ENCODE measurements at regions not wholly inside any gene's neighbourhood (a gene's known extent, or its start where the extent isn't known, plus 50 kb on each side); places are given as distances from the start of the nearest gene placed in this dataset.

DNA sequence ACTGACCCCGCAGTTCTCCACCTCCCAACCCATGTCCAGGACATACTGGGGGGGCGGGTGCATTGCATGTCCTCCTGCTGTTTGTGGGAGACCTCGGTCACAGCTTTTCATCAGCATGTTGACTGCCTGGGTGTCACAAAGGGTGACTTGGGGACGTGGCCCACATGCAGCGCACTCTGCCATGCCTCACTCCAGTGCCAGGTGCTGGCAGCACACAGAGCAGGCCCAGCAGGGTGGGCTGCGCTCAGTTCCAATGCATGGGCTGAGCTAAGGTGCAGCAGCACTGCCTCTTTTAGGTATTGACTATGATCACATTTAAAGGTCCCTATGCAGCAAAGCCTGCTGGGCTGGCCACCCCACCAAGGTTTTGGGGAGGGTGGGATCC lies 261.9 kb upstream of the SALL3 start:
- CTCF ChIA-PET: interaction anchor here (0.6 kb wide), 1 partner anchor 265 kb away, joined by 4 read pairs; no protein-coding TSS in a partner anchor
- no peak for DNase-seq (ENCODE audit: unreplicated experiment)
- POLR2A ChIA-PET: no interaction called here
- no peaks in the 10 kb centered on the region for H3K4me1 Mint-ChIP-seq (ENCODE audit: insufficient read depth, unreplicated experiment)
- intact Hi-C loops (cut with micrococcal nuclease): no loop called here
- H3K9me3 Mint-ChIP-seq (ENCODE audit: unreplicated experiment): peaks cover 17% of the 10 kb centered on the region
- H3K27ac Mint-ChIP-seq (ENCODE audit: low read depth, unreplicated experiment): no peak overlapping the region
- no TSS peak for BruUV-seq (replicated peaks)
- TF ChIP-seq, protein P1, sequence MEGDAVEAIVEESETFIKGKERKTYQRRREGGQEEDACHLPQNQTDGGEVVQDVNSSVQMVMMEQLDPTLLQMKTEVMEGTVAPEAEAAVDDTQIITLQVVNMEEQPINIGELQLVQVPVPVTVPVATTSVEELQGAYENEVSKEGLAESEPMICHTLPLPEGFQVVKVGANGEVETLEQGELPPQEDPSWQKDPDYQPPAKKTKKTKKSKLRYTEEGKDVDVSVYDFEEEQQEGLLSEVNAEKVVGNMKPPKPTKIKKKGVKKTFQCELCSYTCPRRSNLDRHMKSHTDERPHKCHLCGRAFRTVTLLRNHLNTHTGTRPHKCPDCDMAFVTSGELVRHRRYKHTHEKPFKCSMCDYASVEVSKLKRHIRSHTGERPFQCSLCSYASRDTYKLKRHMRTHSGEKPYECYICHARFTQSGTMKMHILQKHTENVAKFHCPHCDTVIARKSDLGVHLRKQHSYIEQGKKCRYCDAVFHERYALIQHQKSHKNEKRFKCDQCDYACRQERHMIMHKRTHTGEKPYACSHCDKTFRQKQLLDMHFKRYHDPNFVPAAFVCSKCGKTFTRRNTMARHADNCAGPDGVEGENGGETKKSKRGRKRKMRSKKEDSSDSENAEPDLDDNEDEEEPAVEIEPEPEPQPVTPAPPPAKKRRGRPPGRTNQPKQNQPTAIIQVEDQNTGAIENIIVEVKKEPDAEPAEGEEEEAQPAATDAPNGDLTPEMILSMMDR (IDR thresholded peaks at IDR 0.05; ENCODE audit: unreplicated experiment): no peak
- H3K36me3 Mint-ChIP-seq (ENCODE audit: insufficient read depth, unreplicated experiment): no peaks in the 10 kb centered on the region
- no peaks in the 10 kb centered on the region for H3K27me3 Mint-ChIP-seq (ENCODE audit: insufficient read depth, unreplicated experiment)
- no peak overlapping the region for H3K4me3 Mint-ChIP-seq (ENCODE audit: unreplicated experiment)

DNA sequence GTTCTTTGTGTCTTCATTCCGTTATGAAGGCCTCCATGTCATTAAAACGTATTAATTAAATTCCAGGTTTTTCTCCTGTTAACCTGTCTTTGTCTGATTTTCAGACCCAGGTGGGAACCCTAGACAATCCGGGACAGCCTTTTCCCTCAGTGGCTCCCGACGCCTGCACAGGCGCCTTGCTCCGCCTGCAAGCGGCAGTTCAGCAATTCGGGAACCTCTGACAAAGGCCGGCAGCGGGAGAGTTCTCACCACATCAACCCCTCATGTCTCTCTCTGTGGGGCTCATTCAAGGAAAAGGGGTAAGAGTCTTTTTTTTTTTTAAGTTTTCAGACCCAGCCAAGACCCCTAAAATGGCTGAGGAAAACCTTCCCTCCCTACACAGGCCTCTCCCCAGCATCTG lies 259.8 kb upstream of the SALL3 start:
- POLR2A ChIA-PET: no interaction called here
- CTCF ChIA-PET: no interaction called here
- DNase-seq (ENCODE audit: unreplicated experiment): no peak
- intact Hi-C loops (cut with micrococcal nuclease): no loop called here
- H3K27me3 Mint-ChIP-seq (ENCODE audit: insufficient read depth, unreplicated experiment): no peaks in the 10 kb centered on the region
- no TSS peak for BruUV-seq (replicated peaks)
- H3K4me1 Mint-ChIP-seq (ENCODE audit: insufficient read depth, unreplicated experiment): no peaks in the 10 kb centered on the region
- H3K36me3 Mint-ChIP-seq (ENCODE audit: insufficient read depth, unreplicated experiment): no peaks in the 10 kb centered on the region
- H3K4me3 Mint-ChIP-seq (ENCODE audit: unreplicated experiment): no peak overlapping the region
- H3K27ac Mint-ChIP-seq (ENCODE audit: low read depth, unreplicated experiment): no peak overlapping the region
- peaks cover 8% of the 10 kb centered on the region for H3K9me3 Mint-ChIP-seq (ENCODE audit: unreplicated experiment)
- TF ChIP-seq, protein P1 (IDR thresholded peaks at IDR 0.05; ENCODE audit: unreplicated experiment): no peak

DNA sequence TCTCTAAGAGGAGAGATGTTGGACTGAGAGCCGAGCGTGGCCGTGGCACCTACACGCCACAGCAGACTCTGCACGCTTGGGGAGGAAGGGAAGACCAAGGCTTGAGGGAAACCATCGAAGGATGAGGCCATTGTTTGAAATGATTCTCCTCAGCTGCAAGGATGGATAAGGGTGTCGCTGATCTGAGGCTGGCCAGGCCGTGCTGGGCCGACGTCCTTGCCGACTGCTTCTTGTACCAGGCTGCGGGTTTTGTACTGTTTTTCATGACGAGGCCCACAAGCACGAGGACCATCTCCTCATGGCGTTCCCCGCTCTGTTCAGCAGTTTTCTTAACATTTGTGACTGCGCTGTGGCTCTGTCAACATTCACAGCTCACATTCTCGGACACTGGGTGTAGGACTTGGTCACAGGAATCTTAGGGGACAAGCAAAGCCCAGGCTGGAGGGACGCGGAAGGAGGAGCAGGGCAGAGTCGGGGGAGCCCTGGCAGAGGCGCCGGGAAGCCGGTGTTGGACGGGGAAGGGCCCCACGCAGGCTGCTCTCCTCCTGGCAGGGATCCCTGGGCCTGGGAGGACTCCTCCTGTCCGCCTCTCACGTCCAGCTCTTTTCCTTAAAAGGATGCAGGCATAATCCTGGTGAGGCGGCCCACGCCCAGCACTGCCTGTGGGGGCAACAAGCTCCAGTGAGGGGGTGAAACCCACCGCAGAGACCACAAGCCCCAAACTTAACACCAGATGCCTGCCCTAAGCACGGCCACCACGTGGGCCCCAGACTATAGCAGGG lies 259.0 kb upstream of the SALL3 start:
- no peak for DNase-seq (ENCODE audit: unreplicated experiment)
- TF ChIP-seq, protein P1 (IDR thresholded peaks at IDR 0.05; ENCODE audit: unreplicated experiment): no peak
- no TSS peak for BruUV-seq (replicated peaks)
- no peak overlapping the region for H3K4me3 Mint-ChIP-seq (ENCODE audit: unreplicated experiment)
- H3K4me1 Mint-ChIP-seq (ENCODE audit: insufficient read depth, unreplicated experiment): no peaks in the 10 kb centered on the region
- POLR2A ChIA-PET: no interaction called here
- H3K27me3 Mint-ChIP-seq (ENCODE audit: insufficient read depth, unreplicated experiment): no peaks in the 10 kb centered on the region
- H3K27ac Mint-ChIP-seq (ENCODE audit: low read depth, unreplicated experiment): no peak overlapping the region
- H3K9me3 Mint-ChIP-seq (ENCODE audit: unreplicated experiment): peaks cover 7% of the 10 kb centered on the region
- CTCF ChIA-PET: no interaction called here
- intact Hi-C loops (cut with micrococcal nuclease): no loop called here
- H3K36me3 Mint-ChIP-seq (ENCODE audit: insufficient read depth, unreplicated experiment): no peaks in the 10 kb centered on the region

DNA sequence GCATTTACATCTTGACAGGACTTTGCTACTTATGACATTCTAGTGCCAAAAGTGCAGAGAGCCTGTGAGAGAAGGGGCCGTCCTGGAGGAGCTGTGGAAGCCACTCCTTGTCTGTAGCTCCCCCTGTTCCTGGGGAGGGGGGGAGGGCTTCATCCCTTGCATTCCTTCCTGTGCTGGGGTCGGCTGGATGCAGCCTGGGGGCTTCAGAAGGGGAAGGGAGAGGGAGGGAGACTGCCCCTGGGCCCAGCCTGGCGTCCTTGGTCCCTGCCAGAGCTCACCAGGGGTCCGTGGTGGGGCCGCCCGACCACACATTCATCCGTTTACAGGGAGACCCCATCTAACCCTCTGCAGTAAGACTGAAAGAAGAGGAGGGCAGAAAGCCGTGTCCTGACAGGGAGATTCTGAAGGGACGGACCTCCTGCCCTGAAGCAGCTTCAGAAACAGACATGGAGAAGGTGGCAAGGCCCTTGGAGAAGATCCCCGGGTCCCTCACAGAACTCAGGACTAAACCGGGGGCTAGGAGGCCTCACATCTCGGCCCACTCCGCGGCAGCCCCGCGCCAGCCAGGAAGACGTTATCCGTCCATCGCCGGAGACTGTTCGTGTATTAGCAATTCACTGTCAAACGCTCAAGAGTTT lies 258.3 kb upstream of the SALL3 start:
- no peaks in the 10 kb centered on the region for H3K27me3 Mint-ChIP-seq (ENCODE audit: insufficient read depth, unreplicated experiment)
- TF ChIP-seq, protein P1 (IDR thresholded peaks at IDR 0.05; ENCODE audit: unreplicated experiment): no peak
- H3K4me1 Mint-ChIP-seq (ENCODE audit: insufficient read depth, unreplicated experiment): no peaks in the 10 kb centered on the region
- intact Hi-C loops (cut with micrococcal nuclease): no loop called here
- DNase-seq (ENCODE audit: unreplicated experiment): no peak
- H3K9me3 Mint-ChIP-seq (ENCODE audit: unreplicated experiment): peaks cover 7% of the 10 kb centered on the region
- no peak overlapping the region for H3K4me3 Mint-ChIP-seq (ENCODE audit: unreplicated experiment)
- no peak overlapping the region for H3K27ac Mint-ChIP-seq (ENCODE audit: low read depth, unreplicated experiment)
- POLR2A ChIA-PET: no interaction called here
- CTCF ChIA-PET: no interaction called here
- H3K36me3 Mint-ChIP-seq (ENCODE audit: insufficient read depth, unreplicated experiment): no peaks in the 10 kb centered on the region
- no TSS peak for BruUV-seq (replicated peaks)

Data from MCF 10A (cell line).